Activated CD4-positive, alpha-beta T cell treated with anti-CD3 and anti-CD28 coated beads for 24 hours (primary cell): ENCODE measurements at regions not wholly inside any gene's neighbourhood (a gene's known extent, or its start where the extent isn't known, plus 50 kb on each side); places are given as distances from the start of the nearest gene placed in this dataset.

Source experiments
- DNase-seq, 2 donors: peaks; one replicate each; pipeline ENCODE4 v3.0.0-alpha.2; 2020; ENCODE audit warnings: low read depth in 2 of 2

DNA sequence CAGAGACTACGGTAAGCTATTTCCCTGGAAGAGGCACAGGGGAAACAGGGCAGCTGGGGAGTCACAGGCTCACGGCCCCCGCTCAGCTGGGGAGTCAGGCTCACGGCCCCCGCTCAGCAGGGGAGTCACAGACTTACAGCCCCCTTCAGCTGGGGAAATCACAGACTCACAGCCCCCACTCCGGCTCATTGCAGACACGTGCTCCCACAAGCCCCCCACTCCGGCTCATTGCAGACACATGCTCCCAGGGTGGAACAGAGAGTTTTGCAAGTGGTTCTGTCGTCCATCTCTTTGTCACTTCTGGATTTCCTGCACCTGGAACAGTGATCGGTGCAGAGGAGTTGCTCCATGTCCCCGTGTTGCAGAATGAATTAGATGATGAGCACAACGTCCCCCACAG, 405.5 kb downstream of the CDH26 start:
- DNase-seq = no peak

DNA sequence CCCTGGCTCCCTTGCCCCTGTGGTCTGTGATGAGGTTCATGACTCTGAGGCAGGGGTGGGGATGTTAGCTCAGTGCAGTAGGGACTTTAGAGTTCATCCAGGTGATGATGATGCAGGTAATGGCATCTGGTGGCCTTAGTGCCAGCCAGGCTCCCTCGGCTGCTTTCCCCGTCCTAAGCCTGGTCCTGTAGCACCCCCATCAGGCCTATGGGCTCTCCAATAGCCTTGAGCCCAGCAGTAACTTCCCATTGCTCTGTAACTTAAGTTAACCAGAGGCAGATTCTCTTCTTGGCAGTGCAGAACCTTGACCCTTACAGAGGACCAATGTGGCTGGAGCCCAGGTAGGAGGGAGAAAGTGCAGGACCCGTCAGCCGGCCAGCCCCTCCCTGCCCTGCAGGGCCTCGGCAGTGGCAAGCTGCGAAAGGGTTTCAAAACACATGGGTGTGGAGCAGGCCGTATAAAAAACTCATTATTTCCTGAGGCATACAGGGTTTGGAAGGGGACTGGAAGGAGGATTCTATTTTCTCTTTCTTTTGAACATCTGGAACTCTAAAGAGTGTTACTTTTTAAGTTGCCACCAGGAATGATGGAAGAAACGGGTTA, 406.9 kb downstream of the CDH26 start:
- no peak for DNase-seq

DNA sequence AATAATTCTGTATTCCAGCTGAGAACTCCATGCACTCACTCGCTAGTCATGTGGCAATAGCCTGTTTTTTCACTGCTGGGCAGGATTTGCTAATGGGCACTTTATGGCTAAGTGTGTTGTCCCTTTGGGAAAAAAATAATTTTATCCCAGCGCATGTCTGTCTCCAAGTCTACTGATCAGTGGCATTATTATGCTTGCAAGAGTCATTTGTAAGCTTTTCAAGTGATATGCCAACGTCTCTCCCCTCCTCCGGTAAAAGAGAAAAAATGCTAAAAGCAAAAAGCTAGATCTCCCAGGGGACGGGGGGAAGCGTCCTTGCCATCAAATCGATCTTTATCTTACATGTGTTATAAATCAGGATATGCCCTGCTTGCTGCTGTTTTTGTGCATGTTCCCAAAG, 407.7 kb downstream of the CDH26 start:
- DNase-seq = no peak

DNA sequence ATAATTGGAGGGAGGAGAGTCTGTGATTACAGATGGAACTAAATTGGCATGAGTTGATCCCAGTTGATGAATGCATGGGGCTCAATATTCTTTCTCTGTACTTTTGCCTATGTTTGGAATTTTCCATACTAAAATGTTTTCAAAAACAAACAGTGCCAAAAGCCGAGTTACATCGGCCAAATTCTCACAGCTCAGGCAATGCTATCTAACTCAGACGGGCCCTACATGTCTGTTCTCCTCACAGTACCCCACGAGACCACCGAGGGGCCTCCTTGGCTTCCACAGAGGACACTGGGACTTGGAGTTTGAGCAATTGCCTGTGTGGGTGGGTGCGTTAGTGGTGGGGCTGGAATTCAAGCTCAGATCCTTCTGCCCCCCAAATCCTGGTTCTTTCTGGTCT, 413.2 kb downstream of the CDH26 start:
- no peak for DNase-seq

DNA sequence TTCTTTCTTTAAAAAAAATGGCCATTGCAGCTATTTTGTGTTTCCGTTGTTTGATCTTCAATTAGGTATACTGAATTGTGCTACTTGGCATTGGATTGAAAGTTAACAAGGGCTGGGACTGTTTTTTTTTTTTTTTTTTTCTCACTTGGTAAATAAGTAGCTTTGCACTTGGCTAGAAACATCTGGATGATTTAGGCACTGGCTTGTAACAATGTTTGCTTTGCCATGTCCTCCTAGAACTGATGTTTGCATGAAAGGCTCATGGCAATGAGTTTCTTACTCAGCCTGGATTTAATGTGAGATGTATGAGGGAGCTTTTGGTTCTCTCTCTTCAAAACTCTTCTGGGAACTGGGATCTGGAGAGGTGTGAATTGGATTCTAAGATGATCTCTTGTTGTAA, 414.1 kb downstream of the CDH26 start:
- no peak for DNase-seq

DNA sequence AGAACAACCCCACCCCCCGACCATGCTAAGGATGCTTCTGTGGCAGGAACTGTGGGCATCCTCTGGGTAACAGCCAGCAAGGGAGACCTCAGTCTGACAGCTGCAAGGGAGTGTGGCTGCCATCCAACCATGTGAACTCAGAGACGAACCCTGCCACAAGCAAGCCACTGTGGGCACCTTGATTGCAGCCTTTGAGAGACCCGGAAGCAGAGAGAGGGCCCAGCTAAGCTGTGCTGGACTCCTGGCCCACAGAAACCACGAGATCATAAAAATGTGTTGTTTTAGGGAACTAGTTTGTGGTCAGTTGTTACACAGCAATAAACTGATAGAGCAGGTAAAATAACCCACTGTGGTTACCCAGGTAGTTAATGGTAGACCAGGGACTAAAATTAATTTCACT, 414.6 kb downstream of the CDH26 start:
- no peak for DNase-seq

DNA sequence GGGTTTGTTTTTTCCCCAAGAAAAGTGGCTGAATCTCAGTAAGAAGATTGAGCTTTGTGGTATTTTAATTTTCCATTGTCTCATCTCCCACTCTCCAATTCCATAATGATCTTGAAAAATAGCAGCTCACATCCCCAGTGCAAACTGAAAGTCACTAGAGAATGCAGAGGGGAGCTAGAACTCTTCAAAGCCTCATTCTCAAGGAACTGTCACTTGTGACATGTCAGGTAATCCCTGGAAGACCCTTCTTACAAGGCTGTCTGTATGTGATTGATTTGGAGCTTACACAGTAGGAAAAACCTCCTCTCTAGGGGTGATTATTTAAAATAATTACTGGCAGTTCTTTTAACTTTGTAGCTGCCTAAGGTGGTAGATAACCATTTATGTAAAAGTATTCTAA, 420.4 kb downstream of the CDH26 start:
- DNase-seq = no peak

DNA sequence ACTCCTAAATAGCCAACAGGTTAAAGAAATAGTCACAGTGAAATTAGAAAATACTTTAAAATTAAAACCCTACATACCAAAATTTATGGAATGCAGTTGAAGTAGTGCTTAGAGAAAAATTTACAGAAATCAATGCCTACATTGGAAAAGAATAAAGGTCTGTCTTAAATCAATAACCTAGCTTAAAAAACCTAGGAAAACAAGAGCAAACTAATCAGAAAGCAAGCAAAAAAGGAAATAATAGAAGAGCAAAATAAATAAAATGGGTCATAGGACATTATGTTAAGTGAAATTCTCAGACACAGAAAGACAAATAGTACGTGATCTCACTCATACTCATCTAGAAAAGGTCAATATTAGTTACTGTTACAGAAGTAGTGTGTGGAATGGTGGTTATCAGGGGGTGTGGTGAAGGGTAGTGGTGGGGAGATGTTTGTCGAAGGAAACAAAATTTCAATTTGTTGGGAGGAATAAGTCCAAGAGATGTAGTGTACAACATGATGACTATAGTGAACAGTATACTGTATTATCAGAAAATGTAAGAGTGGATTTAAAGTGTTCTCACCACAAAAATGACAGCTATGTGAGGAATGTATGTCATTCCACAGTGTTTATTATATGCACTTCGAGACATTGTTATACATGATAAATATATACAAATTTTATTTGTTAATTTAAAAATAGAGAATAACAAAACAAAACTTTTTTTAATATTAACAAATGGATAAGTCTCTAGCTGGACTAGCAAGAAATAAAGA, 423.6 kb downstream of the CDH26 start:
- no peak for DNase-seq

DNA sequence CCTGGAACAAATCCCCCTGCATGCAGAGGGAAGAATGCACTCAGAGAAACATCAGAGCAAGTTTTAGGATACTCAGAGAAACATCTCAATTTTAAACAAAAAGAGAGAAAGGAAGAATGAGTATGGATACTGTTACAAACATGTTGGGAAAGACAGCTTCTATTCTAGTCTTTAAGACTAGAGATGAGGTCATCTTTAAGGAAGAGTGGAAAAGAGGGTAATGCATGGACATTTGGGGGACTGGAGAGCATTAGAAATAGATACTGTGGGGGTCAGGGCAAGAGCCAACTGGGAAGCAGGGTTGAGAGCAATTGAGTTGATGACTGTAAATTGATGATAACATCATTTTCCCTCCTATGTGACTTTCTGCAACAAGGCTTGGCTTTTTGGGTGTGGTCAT, 431.2 kb downstream of the CDH26 start:
- DNase-seq = no peak

DNA sequence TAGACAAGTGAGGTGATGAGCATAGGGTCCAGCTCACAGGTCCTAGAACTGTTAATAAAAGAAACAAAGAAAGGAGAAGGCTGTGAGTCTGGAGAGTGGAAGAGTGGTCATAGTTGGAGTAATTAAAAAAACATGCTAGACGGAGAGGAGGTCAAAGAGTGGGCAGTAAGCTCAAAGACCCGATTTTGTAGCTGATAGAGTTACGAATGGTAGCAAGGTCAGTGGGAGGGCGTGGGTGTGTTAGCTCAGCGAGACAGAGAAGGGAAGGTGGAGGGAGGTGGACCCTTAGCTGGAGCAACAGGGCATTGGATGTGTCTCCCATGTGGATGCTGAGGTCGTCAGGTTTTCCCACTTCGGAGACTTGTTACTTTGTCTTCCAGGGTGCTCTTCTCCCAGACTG, 431.7 kb downstream of the CDH26 start:
- DNase-seq = no peak

DNA sequence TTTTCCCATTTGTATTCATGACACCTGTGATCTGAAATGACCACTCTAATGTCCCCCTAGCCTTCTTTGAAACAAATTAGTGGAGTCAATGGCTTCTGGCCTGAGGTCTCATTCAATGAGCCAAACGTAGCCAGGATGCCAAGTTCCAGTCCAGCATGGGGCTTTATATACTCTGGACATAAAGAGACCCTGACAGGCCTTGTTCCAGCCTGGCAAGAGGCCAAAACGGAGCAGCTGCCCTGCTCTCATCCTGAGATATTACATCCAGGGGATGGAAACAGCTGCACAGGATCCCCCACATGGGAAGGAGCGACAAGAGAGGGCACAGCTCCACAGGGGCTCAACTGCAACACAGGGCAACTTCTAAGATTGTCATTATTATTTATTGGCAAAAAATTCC, 437.8 kb downstream of the CDH26 start:
- no peak for DNase-seq

DNA sequence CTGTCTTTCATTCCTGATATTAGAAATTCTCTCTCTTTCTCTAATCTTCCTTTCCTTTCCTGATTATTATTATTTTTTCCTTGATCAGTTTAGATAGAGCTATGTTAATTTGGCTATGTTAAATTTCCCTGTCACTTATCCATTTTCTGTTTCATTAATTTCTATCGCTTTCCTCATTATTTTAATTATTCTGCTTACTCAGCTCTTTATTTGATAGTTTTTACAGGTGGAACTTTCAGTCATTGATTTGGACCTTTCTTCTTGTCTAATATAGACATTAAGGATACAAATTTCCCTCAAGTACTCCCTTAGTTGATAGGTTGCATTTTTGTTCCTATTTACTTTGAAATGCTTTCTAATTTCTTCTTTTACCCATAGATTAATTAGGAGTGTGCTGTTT, 442.3 kb downstream of the CDH26 start:
- DNase-seq = no peak

DNA sequence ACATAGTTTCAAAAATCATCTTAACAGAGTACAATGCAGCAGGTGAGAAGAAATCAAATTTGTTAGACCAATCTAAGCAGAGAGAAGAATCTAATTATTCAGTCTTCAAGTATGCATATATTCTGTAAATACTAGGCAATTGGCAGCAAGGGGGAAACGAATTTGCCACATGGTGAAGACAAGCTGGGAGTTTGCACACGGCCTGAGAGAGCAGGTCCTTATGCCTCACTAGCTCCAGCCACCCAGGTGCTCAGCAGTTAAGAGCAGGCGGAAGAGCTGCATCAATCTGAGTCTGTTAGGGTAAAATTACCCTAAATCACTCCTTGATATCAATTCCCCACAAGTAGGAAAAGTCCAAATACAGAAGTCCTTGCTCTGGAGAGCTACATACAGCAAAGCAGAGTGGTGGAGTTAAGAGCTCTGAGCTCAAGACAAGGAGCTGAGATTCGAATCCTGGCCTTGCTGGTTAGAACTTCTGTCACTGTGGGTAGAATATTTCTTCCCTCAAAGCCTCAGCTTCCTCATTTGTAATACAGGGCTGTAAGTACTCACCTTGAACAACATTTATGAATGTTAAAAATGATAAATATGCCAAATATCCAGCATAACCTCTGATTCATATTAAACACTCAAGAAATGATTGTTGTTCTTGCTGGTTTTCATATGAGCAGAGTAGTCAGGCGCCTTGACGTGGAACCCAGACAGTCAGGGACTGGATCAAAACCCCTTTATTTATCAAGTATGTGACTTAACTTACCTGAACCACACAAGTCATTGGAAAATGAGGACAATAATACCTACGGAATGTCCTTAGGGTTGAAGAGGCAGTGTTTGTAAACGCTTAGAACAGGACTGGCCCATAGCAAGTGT, 444.2 kb downstream of the CDH26 start:
- DNase-seq = no peak

DNA sequence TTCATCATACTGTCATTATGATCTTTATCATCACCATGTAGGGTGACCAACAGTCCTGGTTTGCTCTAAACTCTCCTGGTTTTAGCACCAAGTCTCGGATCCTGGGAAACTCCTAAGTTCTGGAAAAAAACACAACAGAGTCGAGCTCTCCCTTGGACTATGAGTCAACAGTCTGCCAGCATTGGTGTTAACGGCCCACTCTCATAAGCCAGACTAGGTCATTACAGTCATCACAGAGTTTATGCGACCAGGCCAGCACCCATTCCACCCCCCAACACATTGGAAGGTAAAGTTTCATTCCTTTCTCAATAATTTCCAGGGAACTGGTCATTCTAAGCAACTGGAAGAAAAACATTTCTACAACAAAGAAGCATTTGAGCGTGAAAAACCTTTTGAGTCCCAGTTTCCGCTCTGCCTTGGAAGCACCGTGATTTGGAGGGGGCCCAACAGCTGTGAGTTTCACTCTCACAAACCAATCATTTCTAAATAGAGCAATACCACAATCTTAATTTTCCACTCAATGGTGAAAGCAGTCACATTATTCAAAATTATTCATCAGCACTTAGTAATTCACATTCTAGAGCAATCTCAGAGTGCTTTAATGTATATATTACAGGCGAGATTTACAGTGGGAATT, 445.0 kb downstream of the CDH26 start:
- DNase-seq = no peak

DNA sequence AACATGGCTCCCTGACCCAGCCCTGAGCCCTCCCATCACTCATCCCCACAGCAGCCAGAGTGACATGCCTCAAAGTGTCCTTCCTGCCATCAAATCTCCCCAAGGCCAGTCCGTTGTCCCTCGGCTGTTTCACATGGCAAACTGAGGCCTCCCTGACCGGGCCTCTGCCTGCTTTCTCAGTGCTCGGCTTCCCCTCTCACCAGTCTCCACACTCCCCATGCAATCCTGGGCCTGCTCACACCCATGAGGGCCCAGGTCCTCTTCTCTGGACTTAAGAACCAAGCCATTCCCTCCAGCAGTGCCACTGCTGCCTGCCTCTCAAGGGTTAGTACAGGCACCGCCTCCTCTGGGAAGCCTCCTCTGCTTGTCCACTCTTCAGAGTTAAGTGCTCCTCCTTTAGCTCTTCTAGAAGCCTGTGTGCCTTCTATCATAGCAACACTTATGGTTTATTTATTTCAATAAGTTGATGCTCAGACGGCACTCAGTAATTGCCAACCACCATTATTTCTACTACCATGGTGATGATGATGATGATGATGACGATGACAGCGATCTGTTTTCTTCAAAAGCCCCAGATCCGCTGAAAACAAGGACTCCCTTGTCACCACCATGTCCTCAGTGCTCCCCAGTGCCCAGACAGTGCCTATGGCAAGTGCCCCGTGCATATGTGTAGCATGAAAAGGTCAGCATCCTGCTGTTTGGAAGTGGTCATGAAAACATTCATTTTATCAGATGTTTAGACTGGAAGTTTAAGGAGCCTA, 449.0 kb downstream of the CDH26 start:
- DNase-seq = no peak

DNA sequence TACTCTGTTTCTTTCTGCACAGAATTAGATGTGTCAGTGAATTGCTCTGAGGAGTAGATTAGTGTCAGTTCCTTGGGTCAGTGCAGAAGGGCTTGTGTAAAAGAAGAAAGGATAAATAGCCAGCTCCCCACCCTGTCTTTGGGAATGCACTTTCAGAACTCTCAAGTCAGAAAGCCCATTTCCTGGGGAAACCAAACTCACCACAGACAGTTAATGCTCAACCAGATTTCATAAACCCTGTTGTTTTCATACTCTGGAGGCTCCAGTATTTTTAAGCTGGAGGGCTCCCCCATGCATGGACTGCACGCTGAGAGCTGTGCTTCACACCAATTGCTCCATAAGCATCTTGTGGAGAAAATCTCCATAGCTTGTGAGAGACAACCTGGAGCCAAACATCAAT, 449.7 kb downstream of the CDH26 start:
- DNase-seq = no peak

DNA sequence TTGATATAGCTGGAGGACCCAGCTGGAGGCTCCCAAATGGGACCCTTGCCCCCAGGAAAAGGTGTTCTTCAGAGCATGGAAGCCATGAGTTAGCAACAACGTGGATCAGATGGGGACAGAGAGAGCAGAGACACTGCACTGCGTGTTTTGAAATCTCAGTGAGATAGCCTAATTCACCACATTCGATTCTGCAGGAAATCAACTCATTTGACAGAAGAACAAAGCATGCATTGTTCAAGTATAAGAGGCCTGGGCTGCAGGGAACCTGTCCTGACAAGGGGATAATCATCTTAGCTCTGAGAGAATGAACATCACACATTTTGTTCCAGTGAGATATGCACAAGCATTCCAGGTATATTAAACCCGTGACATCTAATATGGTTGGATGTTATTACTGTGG, 450.2 kb downstream of the CDH26 start:
- no peak for DNase-seq

DNA sequence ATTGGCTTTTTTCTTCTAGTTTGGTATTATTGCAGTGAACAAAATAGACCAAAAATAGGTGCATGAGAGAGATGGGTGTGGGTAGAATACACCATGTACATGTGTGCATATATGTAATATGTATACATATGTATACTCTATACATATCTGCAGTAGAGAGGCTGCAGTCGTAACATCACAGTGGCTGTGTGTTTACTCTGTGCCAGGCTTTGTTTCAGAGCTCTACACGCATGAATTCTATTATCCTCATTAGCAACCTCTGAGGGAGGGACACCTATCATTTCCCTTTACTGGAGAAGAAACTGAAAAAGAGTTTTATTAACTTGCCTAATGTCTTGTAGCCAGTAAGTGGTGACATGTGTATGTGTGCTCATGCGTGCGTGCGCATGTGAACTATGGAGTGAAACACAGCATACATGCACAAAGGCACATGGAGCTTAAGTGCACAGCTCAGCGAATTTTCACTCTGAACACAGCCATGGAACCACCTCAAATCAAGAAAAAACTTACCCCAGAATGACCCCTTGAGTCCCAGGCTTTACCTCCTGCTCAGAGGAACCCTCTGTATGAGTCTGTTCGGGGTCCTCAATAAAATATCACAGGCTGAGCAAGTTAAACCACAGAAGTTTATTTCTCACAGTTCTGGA, 452.5 kb downstream of the CDH26 start:
- DNase-seq = no peak

DNA sequence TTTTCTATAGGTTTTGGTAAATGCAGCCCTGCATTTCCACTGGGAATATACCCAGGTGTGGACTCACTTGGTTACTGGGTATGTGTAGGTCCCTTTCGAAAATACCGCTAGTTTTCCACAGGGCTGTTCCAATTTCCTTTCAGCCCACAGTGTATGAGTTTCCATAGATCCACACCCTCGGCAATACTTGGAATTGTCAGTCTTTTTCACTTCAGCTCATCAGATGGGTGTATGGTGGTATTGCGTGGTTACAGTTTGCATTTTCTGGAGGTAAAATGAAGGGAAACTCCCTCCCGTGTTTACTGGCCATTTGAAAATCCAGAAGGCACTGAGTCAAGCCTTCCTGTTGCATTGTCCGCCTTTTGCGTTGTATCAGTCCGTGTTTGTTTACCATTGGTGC, 453.6 kb downstream of the CDH26 start:
- no peak for DNase-seq

DNA sequence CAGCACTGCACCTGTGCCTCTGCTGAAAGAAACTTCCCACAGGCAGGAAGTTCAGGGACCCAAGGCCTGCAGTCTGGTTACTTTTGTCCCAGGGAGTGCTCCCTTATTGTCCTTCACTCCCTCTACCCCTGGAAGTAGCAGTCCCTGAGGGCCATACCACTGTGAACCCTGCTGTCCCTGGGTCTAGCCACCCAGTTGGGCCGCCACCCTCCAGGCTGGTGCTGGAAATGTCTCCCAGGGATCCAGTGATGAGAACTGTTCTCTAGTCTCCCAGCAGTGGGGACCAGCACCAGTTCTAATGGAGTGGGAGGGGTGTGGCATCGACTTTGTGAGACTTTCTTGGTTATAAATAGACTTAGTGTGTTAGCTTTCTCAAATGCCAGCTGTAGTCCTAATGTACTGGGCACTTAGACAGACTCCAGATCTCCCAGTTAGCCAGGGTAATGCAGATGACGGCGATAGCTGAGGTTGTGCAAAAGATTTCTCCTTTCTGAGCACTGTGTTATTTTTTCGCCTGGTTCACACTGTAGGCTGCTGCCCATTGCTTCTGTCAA, 462.5 kb downstream of the CDH26 start:
- DNase-seq = no peak

DNA sequence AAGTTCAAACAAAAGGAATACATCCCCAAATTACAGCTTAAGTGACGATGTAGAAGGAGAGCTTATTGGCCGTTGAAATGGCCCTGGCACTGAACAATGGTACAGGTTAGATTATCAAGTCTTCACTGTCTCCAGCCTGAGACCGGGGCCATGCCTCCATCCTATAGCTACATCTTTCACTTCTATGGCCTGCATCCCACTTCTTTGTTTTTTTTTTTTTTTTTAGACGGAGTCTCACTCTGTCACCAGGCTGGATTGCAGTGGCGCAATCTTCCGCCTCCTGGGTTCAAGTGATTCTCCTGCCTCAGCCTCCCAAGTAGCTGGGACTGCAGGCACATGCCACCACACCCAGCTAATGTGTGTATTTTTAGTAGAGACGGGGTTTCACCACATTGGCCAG, 464.6 kb downstream of the CDH26 start:
- DNase-seq = no peak
